ENCODE measurements at regions not wholly inside any gene's neighbourhood (a gene's known extent, or its start where the extent isn't known, plus 50 kb on each side); places are given as distances from the start of the nearest gene placed in this dataset.

DNA sequence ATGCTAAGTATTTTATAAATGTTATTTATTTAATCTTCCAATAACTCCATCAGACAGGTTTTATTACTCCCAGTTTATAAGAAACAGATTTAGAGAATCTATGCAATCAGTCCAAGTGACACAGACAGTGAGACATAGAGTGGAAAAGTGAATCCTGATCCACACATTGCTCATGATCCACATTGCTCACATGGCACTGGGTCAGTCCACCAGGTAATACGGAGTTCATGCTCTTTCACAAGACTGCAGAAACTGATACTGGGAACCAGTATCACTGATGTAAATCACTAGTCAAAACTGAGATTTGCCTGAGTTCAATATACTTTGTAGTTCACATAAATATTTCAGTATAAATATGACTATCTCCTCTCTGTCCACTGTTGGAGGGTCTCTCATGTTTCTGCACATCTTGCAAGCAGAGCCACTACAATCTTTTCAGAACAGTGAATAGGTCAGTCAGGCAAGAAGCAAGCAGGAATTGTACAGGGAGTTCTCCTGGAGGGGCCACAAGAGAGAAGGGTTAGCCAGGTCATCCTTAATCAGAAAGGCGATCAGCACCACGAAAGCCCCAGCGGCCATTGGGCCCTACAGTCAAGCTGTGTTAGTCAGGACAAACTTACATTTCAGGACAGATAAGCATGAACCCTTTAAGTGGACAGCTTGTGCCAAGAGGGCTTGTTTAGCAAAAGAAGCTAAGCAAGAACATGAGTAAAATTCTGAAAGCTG, 275.4 kb upstream of the NR5A2 start:
- TF ChIP-seq, protein P1, sequence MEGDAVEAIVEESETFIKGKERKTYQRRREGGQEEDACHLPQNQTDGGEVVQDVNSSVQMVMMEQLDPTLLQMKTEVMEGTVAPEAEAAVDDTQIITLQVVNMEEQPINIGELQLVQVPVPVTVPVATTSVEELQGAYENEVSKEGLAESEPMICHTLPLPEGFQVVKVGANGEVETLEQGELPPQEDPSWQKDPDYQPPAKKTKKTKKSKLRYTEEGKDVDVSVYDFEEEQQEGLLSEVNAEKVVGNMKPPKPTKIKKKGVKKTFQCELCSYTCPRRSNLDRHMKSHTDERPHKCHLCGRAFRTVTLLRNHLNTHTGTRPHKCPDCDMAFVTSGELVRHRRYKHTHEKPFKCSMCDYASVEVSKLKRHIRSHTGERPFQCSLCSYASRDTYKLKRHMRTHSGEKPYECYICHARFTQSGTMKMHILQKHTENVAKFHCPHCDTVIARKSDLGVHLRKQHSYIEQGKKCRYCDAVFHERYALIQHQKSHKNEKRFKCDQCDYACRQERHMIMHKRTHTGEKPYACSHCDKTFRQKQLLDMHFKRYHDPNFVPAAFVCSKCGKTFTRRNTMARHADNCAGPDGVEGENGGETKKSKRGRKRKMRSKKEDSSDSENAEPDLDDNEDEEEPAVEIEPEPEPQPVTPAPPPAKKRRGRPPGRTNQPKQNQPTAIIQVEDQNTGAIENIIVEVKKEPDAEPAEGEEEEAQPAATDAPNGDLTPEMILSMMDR (IDR thresholded peaks at IDR 0.05; ENCODE audit: extremely low read depth, insufficient read depth, missing control alignments): no peak
- DNase-seq (ENCODE audit: low spot score): no peak
- in situ Hi-C loops (cut with MboI; ENCODE audit: low pct_unique_long_range_greater_than_20kb, low sequenced_read_pairs, unreplicated experiment): no loop called here

- DNase-seq (ENCODE audit: low spot score): no peak
- in situ Hi-C loops (cut with MboI; ENCODE audit: low pct_unique_long_range_greater_than_20kb, low sequenced_read_pairs, unreplicated experiment): no loop called here
- TF ChIP-seq, protein P1 (IDR thresholded peaks at IDR 0.05; ENCODE audit: extremely low read depth, insufficient read depth, missing control alignments): no peak
These were observed 274.9 kb upstream of the NR5A2 start for GRCh38 chr1:199752688-199753027.

GRCh38 chr1:199753513-199753912, 274.0 kb upstream of the NR5A2 start:
- TF ChIP-seq, protein P1 (IDR thresholded peaks at IDR 0.05; ENCODE audit: extremely low read depth, insufficient read depth, missing control alignments): no peak
- in situ Hi-C loops (cut with MboI; ENCODE audit: low pct_unique_long_range_greater_than_20kb, low sequenced_read_pairs, unreplicated experiment): no loop called here

GRCh38 chr1:199756066-199756465, 271.4 kb upstream of the NR5A2 start:
- TF ChIP-seq, protein P1 (IDR thresholded peaks at IDR 0.05; ENCODE audit: extremely low read depth, insufficient read depth, missing control alignments): no peak
- in situ Hi-C loops (cut with MboI; ENCODE audit: low pct_unique_long_range_greater_than_20kb, low sequenced_read_pairs, unreplicated experiment): no loop called here
- no peak for DNase-seq (ENCODE audit: low spot score)

More at GRCh38 chr1:199753513-199753912, 274.0 kb upstream of the NR5A2 start:
- no peak for DNase-seq (ENCODE audit: low spot score)

DNA sequence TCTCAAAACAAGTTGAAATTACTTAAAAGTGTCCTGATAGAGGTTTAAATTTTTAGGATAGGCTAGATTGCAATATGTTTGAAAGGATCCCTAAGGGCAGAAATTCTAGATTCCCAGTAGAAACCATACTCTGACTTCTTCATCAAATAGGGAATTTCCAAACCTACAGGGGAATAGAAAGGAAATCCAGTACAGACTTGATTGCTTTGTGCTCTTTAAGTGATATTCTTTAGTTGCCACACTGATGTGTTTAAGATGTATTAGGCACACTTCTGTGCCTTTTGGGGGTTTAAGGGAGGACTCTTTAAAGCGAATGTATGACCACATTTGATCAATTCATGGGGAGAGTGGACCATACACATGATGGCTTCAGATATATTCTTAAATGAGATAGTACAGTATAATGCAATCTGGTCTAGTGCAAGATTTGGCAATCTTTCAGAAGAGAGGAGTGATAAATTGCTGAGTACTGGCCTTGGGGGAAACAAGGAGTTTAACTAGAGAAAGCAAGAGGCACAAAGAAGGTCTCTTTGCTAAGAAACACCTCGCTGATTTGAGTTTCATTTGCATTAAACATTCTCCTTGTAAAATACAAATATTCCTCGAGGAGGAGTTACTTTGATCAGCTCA, 268.8 kb upstream of the NR5A2 start:
- in situ Hi-C loops (cut with MboI; ENCODE audit: low pct_unique_long_range_greater_than_20kb, low sequenced_read_pairs, unreplicated experiment): no loop called here
- no peak for DNase-seq (ENCODE audit: low spot score)
- TF ChIP-seq, protein P1 (IDR thresholded peaks at IDR 0.05; ENCODE audit: extremely low read depth, insufficient read depth, missing control alignments): no peak

DNA sequence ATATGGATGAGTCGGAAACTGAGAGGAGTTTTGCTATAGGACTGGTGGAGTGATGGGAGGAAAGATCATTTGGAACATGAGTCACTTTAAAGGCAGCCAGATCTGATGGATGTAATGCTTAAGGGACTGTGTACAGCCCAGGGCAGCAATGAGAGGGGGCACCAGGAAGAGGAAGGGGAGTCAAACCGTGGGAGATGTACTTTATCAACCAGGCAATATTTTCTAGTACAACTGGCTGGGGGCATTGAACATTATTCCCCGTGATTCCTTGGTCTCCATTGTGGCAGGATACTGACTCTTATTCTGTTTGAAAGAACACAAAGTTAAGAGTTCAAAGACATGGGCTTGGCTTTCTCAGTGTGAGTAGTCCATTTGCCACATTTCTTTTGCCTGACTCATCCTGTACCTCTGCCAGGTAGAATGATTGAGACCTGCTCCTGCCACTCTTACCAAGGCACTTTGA, 268.2 kb upstream of the NR5A2 start:
- in situ Hi-C loops (cut with MboI; ENCODE audit: low pct_unique_long_range_greater_than_20kb, low sequenced_read_pairs, unreplicated experiment): no loop called here
- DNase-seq (ENCODE audit: low spot score): no peak
- TF ChIP-seq, protein P1 (IDR thresholded peaks at IDR 0.05; ENCODE audit: extremely low read depth, insufficient read depth, missing control alignments): no peak

All from GM13977 (cell line).